ENCODE measurements at regions not wholly inside any gene's neighbourhood (a gene's known extent, or its start where the extent isn't known, plus 50 kb on each side); places are given as distances from the start of the nearest gene placed in this dataset.
"Not testable (repeated sequence)": the region's sequence is repeated elsewhere in the genome, so short reads cannot be mapped to it uniquely, and the experiment has no call there.

GRCh38 chr11:15660496-15660895 lies 545.8 kb downstream of the INSC start:
- no peak for DNase-seq (ENCODE audit: low read depth)

- DNase-seq (ENCODE audit: low read depth), result no peak
Measured at GRCh38 chr11:15662285-15662684, 547.6 kb downstream of the INSC start.

GRCh38 chr11:15663777-15664218 lies 549.1 kb downstream of the INSC start:
- DNase-seq (ENCODE audit: low read depth), result no peak

- DNase-seq (ENCODE audit: low read depth), result no peak
Measured at GRCh38 chr11:15665368-15665871, 550.7 kb downstream of the INSC start.

- DNase-seq (ENCODE audit: low read depth), result no peak
Measured at GRCh38 chr11:15667127-15667725, 552.5 kb downstream of the INSC start.

- no peak for DNase-seq (ENCODE audit: low read depth)
Measured at GRCh38 chr11:15668718-15669117, 554.0 kb downstream of the INSC start.

GRCh38 chr11:15670520-15671070 lies 555.9 kb downstream of the INSC start:
- DNase-seq (ENCODE audit: low read depth), result no peak

GRCh38 chr11:15671216-15671615 lies 556.5 kb downstream of the INSC start:
- no peak for DNase-seq (ENCODE audit: low read depth)

GRCh38 chr11:15672825-15673224 lies 558.1 kb downstream of the INSC start:
- no peak for DNase-seq (ENCODE audit: low read depth)

- no peak for DNase-seq (ENCODE audit: low read depth)
Measured at GRCh38 chr11:15673408-15673831, 558.7 kb downstream of the INSC start.

- DNase-seq (ENCODE audit: low read depth), result no peak
Measured at GRCh38 chr11:15674756-15675155, 560.0 kb downstream of the INSC start.

- no peak for DNase-seq (ENCODE audit: low read depth)
Measured at GRCh38 chr11:15675683-15676082, 561.0 kb downstream of the INSC start.

- no peak for DNase-seq (ENCODE audit: low read depth)
Measured at GRCh38 chr11:15677181-15677580, 562.5 kb downstream of the INSC start.

- DNase-seq (ENCODE audit: low read depth), result no peak
Measured at GRCh38 chr11:15683528-15683927, 568.8 kb downstream of the INSC start.

GRCh38 chr11:15685306-15685705 lies 570.6 kb downstream of the INSC start:
- DNase-seq (ENCODE audit: low read depth), result no peak

GRCh38 chr11:15686259-15686658 lies 571.5 kb downstream of the INSC start:
- DNase-seq (ENCODE audit: low read depth), result not testable (repeated sequence)

- DNase-seq (ENCODE audit: low read depth), result no peak
Measured at GRCh38 chr11:15687342-15687741, 572.6 kb downstream of the INSC start.

GRCh38 chr11:15688351-15688792 lies 573.6 kb downstream of the INSC start:
- no peak for DNase-seq (ENCODE audit: low read depth)

GRCh38 chr11:15690320-15690719 lies 575.6 kb downstream of the INSC start:
- no peak for DNase-seq (ENCODE audit: low read depth)

GRCh38 chr11:15692739-15693138 lies 578.0 kb downstream of the INSC start:
- DNase-seq (ENCODE audit: low read depth), result no peak

- no peak for DNase-seq (ENCODE audit: low read depth)
Measured at GRCh38 chr11:15695096-15695721, 580.5 kb downstream of the INSC start.

GRCh38 chr11:15696069-15696468 lies 581.3 kb downstream of the INSC start:
- DNase-seq (ENCODE audit: low read depth), result no peak

GRCh38 chr11:15697437-15698236 lies 582.9 kb downstream of the INSC start:
- no peak for DNase-seq (ENCODE audit: low read depth)

Data from stimulated activated CD8-positive, alpha-beta memory T cell treated with anti-CD3 and anti-CD28 coated beads, Interleukin-15, amount 100 ng/mL, for 1 hour (primary cell).